HUDEP-2 (cell line): ENCODE measurements at regions not wholly inside any gene's neighbourhood (a gene's known extent, or its start where the extent isn't known, plus 50 kb on each side); places are given as distances from the start of the nearest gene placed in this dataset.
"Not testable (repeated sequence)": the region's sequence is repeated elsewhere in the genome, so short reads cannot be mapped to it uniquely, and the experiment has no call there.

Source experiments
- DNase-seq, 76 experiments: peaks; one replicate each; lab custom pipeline; 2025; ENCODE audit not compliant: unreplicated experiment in 76 of 76; lab: John Stamatoyannopoulos, UW

GRCh38 chr6:48658915-48659314 is 547.9 kb upstream of the PTCHD4 start:
- no peak for DNase-seq

GRCh38 chr6:48641544-48641943 is 530.5 kb upstream of the PTCHD4 start:
- no peak for DNase-seq

GRCh38 chr6:48638796-48639195 is 527.8 kb upstream of the PTCHD4 start:
- DNase-seq = not testable (repeated sequence)

GRCh38 chr6:48630511-48630910 is 519.5 kb upstream of the PTCHD4 start:
- no peak for DNase-seq

GRCh38 chr6:48628316-48628715 is 517.3 kb upstream of the PTCHD4 start:
- no peak for DNase-seq

GRCh38 chr6:48626421-48626820 is 515.4 kb upstream of the PTCHD4 start:
- no peak for DNase-seq

- DNase-seq = no peak
These were observed 513.6 kb upstream of the PTCHD4 start for GRCh38 chr6:48624631-48625030.

GRCh38 chr6:48619771-48620170 is 508.8 kb upstream of the PTCHD4 start:
- DNase-seq = no peak

- no peak for DNase-seq
These were observed 504.0 kb upstream of the PTCHD4 start for GRCh38 chr6:48615041-48615440.

GRCh38 chr6:48614326-48614725 is 503.3 kb upstream of the PTCHD4 start:
- no peak for DNase-seq

- no peak for DNase-seq
These were observed 502.4 kb upstream of the PTCHD4 start for GRCh38 chr6:48613231-48613949.

GRCh38 chr6:48611332-48611731 is 500.3 kb upstream of the PTCHD4 start:
- DNase-seq = no peak

GRCh38 chr6:48610846-48611245 is 499.8 kb upstream of the PTCHD4 start:
- DNase-seq = no peak

GRCh38 chr6:48606618-48607017 is 495.6 kb upstream of the PTCHD4 start:
- DNase-seq = no peak

- no peak for DNase-seq
These were observed 487.0 kb upstream of the PTCHD4 start for GRCh38 chr6:48597951-48598350.

GRCh38 chr6:48596830-48597229 is 485.8 kb upstream of the PTCHD4 start:
- no peak for DNase-seq

GRCh38 chr6:48591158-48591557 is 480.2 kb upstream of the PTCHD4 start:
- DNase-seq = not testable (repeated sequence)

- DNase-seq = no peak
These were observed 473.8 kb upstream of the PTCHD4 start for GRCh38 chr6:48584846-48585245.

GRCh38 chr6:48570656-48571055 is 459.7 kb upstream of the PTCHD4 start:
- no peak for DNase-seq

- peak in 1 of 76 experiments; percentile 11 for DNase-seq
These were observed 457.9 kb upstream of the PTCHD4 start for GRCh38 chr6:48568856-48569255.

- no peak for DNase-seq
These were observed 456.0 kb upstream of the PTCHD4 start for GRCh38 chr6:48567016-48567415.

- no peak for DNase-seq
These were observed 453.2 kb upstream of the PTCHD4 start for GRCh38 chr6:48564036-48564820.
